DND-41 (cell line): ENCODE measurements at regions not wholly inside any gene's neighbourhood (a gene's known extent, or its start where the extent isn't known, plus 50 kb on each side); places are given as distances from the start of the nearest gene placed in this dataset.

Experiments used
- ATAC-seq: fragments of 200-7000 bp; cut with Tn5 transposase; 3 replicates; pipeline ENCODE4 v1.9.1; 2021; ENCODE audit warnings: low read depth; ENCODE audit not compliant: insufficient read depth
- DNase-seq: peaks from one replicate; pipeline ENCODE4 v3.0.0-alpha.2; 2020
- H2AFZ ChIP-seq: 2 replicates; pipeline ENCODE4 v1.6.0; 2012; ENCODE audit warnings: low read depth, low read length
- H3K27ac ChIP-seq: 2 replicates; pipeline ENCODE4 v1.5.1; 2012; ENCODE audit warnings: low read length, inconsistent platforms
- H3K27me3 ChIP-seq: fragments of 200-600 bp; sonication (generic); 2 replicates; pipeline ENCODE4 v1.6.0; 2012; ENCODE audit warnings: low read length, mild to moderate bottlenecking, inconsistent platforms; ENCODE audit not compliant: insufficient read depth, poor library complexity
- H3K36me3 ChIP-seq: 2 replicates; pipeline ENCODE4 v1.5.1; 2012; ENCODE audit warnings: low read length, inconsistent platforms; ENCODE audit not compliant: insufficient read depth
- H3K4me1 ChIP-seq: 2 replicates; pipeline ENCODE4 v1.5.1; 2012; ENCODE audit warnings: mild to moderate bottlenecking, low read length; ENCODE audit not compliant: insufficient read depth
- H3K4me2 ChIP-seq: 2 replicates; pipeline ENCODE4 v1.6.0; 2012; ENCODE audit warnings: mild to moderate bottlenecking, moderate library complexity, low read length, inconsistent platforms; ENCODE audit not compliant: insufficient read depth
- H3K4me3 ChIP-seq, 2 experiments: fragments of 200-600 bp in 1 of 2; shearing (Covaris generic) in 1 of 2; 2 replicates each; pipeline ENCODE4 v1.5.1; 2012 to 2016; ENCODE audit warnings: inconsistent platforms in 2 of 2, low read length in 2 of 2, mild to moderate bottlenecking in 2 of 2, low read depth in 1 of 2, moderate library complexity in 1 of 2
- H3K79me2 ChIP-seq: 2 replicates; pipeline ENCODE4 v1.6.0; 2012; ENCODE audit warnings: low read length, inconsistent platforms; ENCODE audit not compliant: insufficient read depth
- H3K9ac ChIP-seq: 2 replicates; pipeline ENCODE4 v1.6.0; 2012; ENCODE audit warnings: low read depth, mild to moderate bottlenecking, inconsistent platforms, low read length, moderate library complexity
- H3K9me3 ChIP-seq: 2 replicates; pipeline ENCODE4 v1.5.1; 2012; ENCODE audit warnings: low read length, moderate library complexity, mild to moderate bottlenecking, inconsistent platforms; ENCODE audit not compliant: insufficient read depth, severe bottlenecking
- H4K20me1 ChIP-seq: 2 replicates; pipeline ENCODE4 v1.6.0; 2012; ENCODE audit warnings: low read length; ENCODE audit not compliant: insufficient read depth
- CTCF ChIP-seq: IDR thresholded peaks from 2 replicates; pipeline ENCODE4 v1.5.1; 2012; ENCODE audit warnings: borderline replicate concordance, low read length, moderate library complexity, mild to moderate bottlenecking; ENCODE audit not compliant: poor library complexity, severe bottlenecking; ENCODE audit errors: extremely low read depth
- EZH2 ChIP-seq: IDR thresholded peaks from 3 replicates; pipeline ENCODE4 v1.6.1; 2012; ENCODE audit warnings: borderline replicate concordance, low read depth, mild to moderate bottlenecking, moderate library complexity, low read length, inconsistent platforms; ENCODE audit not compliant: severe bottlenecking

- no peak for DNase-seq
- H3K79me2 ChIP-seq = no peaks in the 10 kb centered on the region
- no peak overlapping the region for H3K4me2 ChIP-seq
- H3K27ac ChIP-seq = no peak overlapping the region
- H3K4me1 ChIP-seq = no peaks in the 10 kb centered on the region
- H4K20me1 ChIP-seq = no peaks in the 10 kb centered on the region
- H2AFZ ChIP-seq = no peak overlapping the region
- ATAC-seq = no peak
- no peaks in the 10 kb centered on the region for H3K9me3 ChIP-seq
- TF ChIP-seq EZH2 = no peak
- no peak for TF ChIP-seq CTCF
- no peaks in the 10 kb centered on the region for H3K27me3 ChIP-seq
- no peaks in the 10 kb centered on the region for H3K36me3 ChIP-seq
- H3K9ac ChIP-seq = no peak overlapping the region
- H3K4me3 ChIP-seq = no peak overlapping the region
These were observed 285.8 kb downstream of the ISL1 start for GRCh38 chr5:51669095-51669494.

- Histone ChIP-seq H3K9ac (no peak overlapping the region), H3K36me3 (no peaks in the 10 kb centered on the region), H2AFZ (no peak overlapping the region), H3K4me1 (no peaks in the 10 kb centered on the region), H3K4me3 (no peak overlapping the region), H3K4me2 (no peak overlapping the region), H3K79me2 (no peaks in the 10 kb centered on the region), H3K27ac (no peak overlapping the region), H3K9me3 (no peaks in the 10 kb centered on the region), H4K20me1 (no peaks in the 10 kb centered on the region), H3K27me3 (no peaks in the 10 kb centered on the region)
- TF ChIP-seq CTCF (no peak), EZH2 (no peak)
- no peak for ATAC-seq
- DNase-seq = no peak
These were observed 295.1 kb downstream of the ISL1 start for GRCh38 chr5:51678330-51678729.

DNA sequence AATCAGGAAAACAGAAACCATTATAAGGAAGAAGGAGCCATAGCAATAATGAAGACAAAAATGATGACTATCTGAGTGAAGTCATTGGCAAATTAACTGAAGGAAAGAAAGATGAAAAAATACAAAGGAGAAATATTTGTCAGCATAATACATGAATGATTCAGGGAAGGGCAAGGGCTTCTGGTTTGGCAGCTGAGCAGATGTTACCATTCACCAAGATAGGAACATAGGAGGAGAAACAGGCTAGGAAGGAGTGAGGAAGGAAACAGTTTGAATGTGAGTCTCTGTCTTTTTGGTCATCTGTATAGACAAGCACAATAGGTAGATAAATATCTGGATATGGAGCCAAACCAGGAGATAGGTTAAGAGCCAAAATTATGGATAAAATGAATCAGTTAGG, 296.0 kb downstream of the ISL1 start:
- Histone ChIP-seq H3K36me3 (no peaks in the 10 kb centered on the region), H3K4me2 (no peak overlapping the region), H2AFZ (no peak overlapping the region), H3K27me3 (no peaks in the 10 kb centered on the region), H3K4me3 (no peak overlapping the region), H4K20me1 (no peaks in the 10 kb centered on the region), H3K4me1 (no peaks in the 10 kb centered on the region), H3K9ac (no peak overlapping the region), H3K9me3 (no peaks in the 10 kb centered on the region), H3K79me2 (no peaks in the 10 kb centered on the region), H3K27ac (no peak overlapping the region)
- no peak for DNase-seq
- no peak for ATAC-seq
- TF ChIP-seq EZH2 = no peak
- no peak for TF ChIP-seq CTCF

DNA sequence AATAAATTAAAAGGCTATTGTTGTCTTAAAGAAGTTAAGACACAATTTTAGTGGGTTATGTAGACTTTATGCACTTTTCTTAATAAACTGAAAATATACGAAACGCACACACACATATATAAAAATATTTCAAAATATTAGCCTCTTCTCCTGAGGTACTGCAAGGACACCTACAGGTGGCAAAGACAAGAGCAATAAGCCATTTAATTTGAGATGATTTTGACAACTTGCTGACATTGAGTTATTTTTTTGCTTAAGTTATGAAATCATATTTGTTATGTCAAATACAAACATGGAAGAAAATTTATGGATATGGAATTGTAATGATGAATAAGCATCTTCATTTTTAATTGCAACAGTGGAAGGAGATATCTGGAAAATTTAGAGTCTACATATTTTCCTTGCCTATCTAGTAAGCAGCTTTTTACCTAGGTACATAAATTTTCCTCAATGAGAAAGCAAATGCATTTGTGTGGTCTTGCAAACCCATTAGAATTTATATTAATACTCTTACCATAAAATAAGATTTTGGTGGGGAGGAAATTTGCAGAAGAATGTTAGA, 301.6 kb downstream of the ISL1 start:
- H3K79me2 ChIP-seq = no peaks in the 10 kb centered on the region
- no peak for ATAC-seq

More for the DNA sequence above, 301.6 kb downstream of the ISL1 start:
- Histone ChIP-seq H4K20me1 (no peaks in the 10 kb centered on the region), H3K4me3 (no peak overlapping the region), H3K9ac (no peak overlapping the region), H3K4me2 (no peak overlapping the region), H3K36me3 (no peaks in the 10 kb centered on the region), H3K4me1 (no peaks in the 10 kb centered on the region), H3K27me3 (no peaks in the 10 kb centered on the region), H2AFZ (no peak overlapping the region), H3K27ac (no peak overlapping the region), H3K9me3 (no peaks in the 10 kb centered on the region)
- TF ChIP-seq CTCF (peak; percentile 13), EZH2 (no peak)
- DNase-seq = no peak
